ENCODE measurements at regions not wholly inside any gene's neighbourhood (a gene's known extent, or its start where the extent isn't known, plus 50 kb on each side); places are given as distances from the start of the nearest gene placed in this dataset.

DNA sequence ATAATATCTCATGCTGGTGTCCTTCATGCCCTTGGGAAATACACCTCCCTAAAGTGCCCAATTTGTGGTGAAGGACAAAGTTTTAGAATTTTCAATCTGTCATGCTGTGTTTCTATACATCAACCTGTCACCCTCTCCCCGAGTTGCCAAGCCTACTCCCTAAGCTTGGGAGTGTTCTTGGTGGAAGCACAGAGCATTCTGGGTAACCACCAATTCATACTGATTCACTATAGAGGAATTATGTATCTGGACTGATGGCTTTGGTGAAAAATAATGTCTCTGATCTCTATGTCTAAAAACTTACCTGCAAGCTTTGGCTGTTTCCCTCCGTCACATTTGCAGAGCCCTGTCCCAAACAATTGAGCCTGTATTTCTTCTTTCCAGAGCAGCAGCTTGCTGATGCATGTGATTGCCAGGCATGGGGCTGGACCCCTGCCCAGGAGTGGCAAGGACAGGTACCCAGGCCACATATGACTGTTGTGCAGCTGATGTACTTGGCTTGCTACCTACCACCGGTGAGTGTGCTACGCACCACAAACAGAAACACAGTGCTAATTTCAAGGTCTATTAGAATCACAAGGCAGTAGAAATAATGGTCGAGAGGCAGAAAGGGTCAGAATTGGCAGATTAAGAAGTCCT, 202.8 kb upstream of the CITED2 start:
- H3K4me1 Mint-ChIP-seq, result peaks cover 19% of the 10 kb centered on the region
- no peaks in the 10 kb centered on the region for H3K27me3 Mint-ChIP-seq
- DNase-seq (no peak), ATAC-seq (no peak)
- no peaks in the 10 kb centered on the region for H3K9me3 ChIP-seq (ENCODE audit: control insufficient read depth, low read length, poor library complexity, severe bottlenecking)
- no peak overlapping the region for H3K27ac Mint-ChIP-seq
- H3K36me3 Mint-ChIP-seq (ENCODE audit: low read depth), result no peaks in the 10 kb centered on the region
- no peak overlapping the region for H3K4me3 Mint-ChIP-seq

DNA sequence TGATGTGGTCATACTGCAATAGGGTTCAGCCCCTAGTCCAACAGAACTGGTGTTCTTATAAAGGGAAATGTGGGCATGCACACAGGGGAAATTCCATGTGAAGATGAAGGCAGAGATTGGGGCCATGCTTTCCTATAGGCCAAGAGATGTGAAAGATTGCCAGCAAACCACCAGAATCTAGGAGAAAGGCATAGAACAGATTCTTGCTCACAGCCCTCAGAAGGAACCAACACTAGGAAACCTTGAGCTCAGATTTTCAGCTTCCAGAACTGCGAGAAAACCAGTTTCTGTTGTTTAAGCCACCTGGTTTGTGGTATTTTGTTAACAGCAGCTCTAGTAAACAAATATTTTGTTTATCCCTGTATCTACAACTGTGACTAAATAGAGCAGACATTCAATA, 197.6 kb upstream of the CITED2 start:
- no peak overlapping the region for H3K4me3 Mint-ChIP-seq
- DNase-seq (no peak), ATAC-seq (no peak)
- no peaks in the 10 kb centered on the region for H3K27me3 Mint-ChIP-seq
- H3K27ac Mint-ChIP-seq, result no peak overlapping the region
- H3K36me3 Mint-ChIP-seq (ENCODE audit: low read depth), result no peaks in the 10 kb centered on the region
- H3K4me1 Mint-ChIP-seq, result peaks cover 2% of the 10 kb centered on the region
- no peaks in the 10 kb centered on the region for H3K9me3 ChIP-seq (ENCODE audit: control insufficient read depth, low read length, poor library complexity, severe bottlenecking)

DNA sequence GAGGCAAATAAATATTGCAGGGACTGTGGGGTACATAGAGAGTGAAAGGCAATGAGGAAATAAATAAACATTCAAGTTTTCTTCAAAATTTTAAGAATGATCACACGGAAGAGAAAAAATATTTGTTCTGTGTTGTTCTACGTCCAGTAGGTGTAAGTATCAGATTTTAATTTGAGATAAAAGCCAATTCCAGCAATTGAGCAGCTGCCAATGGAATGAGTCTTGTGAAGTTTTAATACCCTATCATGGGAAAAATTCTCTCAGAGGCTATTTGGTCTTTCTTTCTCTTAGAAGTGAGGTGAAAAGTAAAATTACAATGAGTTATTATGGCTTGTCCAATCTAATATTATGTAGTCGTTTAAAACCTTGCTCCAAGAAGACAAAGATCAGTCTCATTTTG, 195.7 kb upstream of the CITED2 start:
- peaks cover 2% of the 10 kb centered on the region for H3K4me1 Mint-ChIP-seq
- H3K4me3 Mint-ChIP-seq, result no peak overlapping the region
- H3K27ac Mint-ChIP-seq, result no peak overlapping the region
- ATAC-seq, result no peak
- DNase-seq, result no peak
- H3K27me3 Mint-ChIP-seq, result no peaks in the 10 kb centered on the region
- H3K36me3 Mint-ChIP-seq (ENCODE audit: low read depth), result no peaks in the 10 kb centered on the region
- H3K9me3 ChIP-seq (ENCODE audit: control insufficient read depth, low read length, poor library complexity, severe bottlenecking), result no peaks in the 10 kb centered on the region

DNA sequence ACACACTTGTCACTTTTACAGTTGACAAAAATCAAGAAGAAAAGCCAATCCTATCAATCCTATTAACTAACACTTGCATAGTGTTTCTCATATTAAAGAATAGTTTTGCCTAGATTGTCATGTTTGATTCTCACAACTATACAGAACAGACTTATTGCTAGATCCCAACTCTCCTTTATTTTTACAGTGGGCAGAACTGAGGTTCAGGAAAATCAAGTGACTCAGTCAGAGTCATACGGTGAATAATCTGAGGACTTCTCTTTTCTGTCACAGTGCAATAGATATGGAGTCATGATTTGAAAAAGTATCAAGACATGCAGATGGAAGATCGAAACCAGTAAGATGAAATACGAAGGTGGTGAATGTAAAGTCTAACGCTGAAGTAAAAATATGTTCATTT, 195.1 kb upstream of the CITED2 start:
- Mint-ChIP-seq H3K4me1 (peaks cover 2% of the 10 kb centered on the region), H3K27ac (peak overlapping the region; percentile 27), H3K36me3 (ENCODE audit: low read depth) (no peaks in the 10 kb centered on the region), H3K27me3 (no peaks in the 10 kb centered on the region), H3K4me3 (no peak overlapping the region)
- H3K9me3 ChIP-seq (ENCODE audit: control insufficient read depth, low read length, poor library complexity, severe bottlenecking), result no peaks in the 10 kb centered on the region
- ATAC-seq (no peak), DNase-seq (no peak)

DNA sequence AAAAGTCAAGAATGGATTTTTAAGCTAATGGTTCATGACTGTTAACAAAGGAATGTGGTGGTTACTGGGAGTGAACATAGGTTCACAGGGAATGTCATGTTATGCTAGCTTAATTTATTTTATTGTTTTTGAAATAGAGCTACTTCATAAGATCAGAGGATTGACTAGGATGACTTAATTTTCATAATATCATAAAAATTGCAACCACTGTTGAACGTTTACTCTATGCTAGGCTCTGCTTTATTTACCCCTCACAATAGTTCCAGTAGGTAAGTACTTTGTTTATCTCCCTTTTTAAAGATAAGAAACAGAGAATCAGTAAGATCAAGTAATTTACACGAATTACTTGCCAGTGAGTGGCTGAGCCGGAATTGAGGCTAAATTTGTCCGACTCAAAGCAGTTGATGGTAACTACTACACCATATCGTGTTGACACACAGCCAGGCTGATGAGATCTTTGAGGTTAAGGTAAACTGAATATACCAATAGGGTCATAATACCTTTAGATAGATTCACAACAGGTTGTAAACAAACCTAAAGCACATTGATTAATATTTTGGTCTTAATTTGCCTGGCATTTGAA, 194.6 kb upstream of the CITED2 start:
- ATAC-seq (no peak), DNase-seq (no peak)
- peaks cover 2% of the 10 kb centered on the region for H3K4me1 Mint-ChIP-seq
- no peaks in the 10 kb centered on the region for H3K36me3 Mint-ChIP-seq (ENCODE audit: low read depth)
- no peaks in the 10 kb centered on the region for H3K9me3 ChIP-seq (ENCODE audit: control insufficient read depth, low read length, poor library complexity, severe bottlenecking)
- no peak overlapping the region for H3K4me3 Mint-ChIP-seq
- H3K27ac Mint-ChIP-seq, result peak overlapping the region; percentile 27
- no peaks in the 10 kb centered on the region for H3K27me3 Mint-ChIP-seq

DNA sequence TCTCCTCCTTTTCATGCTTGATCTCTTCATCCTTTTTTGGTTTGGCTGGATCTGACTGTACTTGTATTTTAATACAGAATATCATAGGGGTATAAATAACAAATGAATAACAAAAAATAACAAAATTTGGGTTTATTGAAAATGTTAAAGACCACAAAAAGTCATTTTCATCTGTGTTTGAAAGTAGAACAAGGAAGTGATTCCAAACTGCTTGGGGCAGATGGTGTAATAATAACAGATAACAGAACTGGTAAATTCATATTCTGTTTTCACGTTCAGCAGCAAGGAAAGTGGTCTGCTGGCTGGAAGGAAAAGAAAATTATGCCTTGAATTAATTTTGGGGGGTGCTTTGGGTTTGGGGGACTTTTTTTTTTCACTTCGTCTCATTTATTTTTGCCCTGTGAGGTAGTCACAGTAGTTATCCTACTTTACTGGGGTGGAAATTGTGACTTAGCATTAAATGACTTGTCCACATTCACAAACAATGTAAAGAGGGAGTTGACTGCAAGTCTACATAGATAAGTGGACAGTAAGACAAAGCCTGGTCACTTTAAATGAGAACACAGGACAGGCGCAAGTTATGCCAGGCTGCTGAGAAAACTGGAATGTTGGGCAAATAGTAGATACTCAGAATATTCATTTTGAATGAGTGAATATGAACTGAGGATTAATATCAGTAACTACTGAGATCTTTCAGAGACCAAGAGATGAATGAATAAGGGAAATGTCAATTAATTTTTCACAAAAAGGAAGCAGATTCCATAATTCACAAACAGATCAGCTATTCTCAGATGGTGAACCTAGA, 193.9 kb upstream of the CITED2 start:
- H3K4me3 Mint-ChIP-seq, result no peak overlapping the region
- ATAC-seq (no peak), DNase-seq (no peak)
- no peaks in the 10 kb centered on the region for H3K27me3 Mint-ChIP-seq
- H3K4me1 Mint-ChIP-seq, result peaks cover 2% of the 10 kb centered on the region
- H3K9me3 ChIP-seq (ENCODE audit: control insufficient read depth, low read length, poor library complexity, severe bottlenecking), result no peaks in the 10 kb centered on the region
- H3K36me3 Mint-ChIP-seq (ENCODE audit: low read depth), result no peaks in the 10 kb centered on the region
- no peak overlapping the region for H3K27ac Mint-ChIP-seq

DNA sequence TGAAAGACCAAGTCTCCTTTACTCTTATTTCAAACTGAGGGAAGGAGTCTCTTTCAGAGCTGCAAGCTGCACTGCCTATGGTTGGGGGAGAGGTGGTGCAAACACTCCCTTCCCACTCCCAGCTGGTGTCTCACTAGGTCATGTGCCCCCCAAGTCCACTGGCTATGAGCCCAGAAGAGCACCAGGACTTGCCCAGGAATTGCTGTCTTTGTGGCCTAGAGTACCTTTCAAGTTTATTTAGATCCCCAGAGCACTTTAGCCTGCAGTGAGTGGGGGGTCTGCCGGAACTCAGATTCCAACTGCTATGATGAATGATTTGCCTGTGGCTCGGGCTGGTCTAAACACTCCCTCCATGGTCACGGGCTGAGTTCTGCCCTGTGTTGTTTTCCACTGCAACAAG, 192.6 kb upstream of the CITED2 start:
- Mint-ChIP-seq H3K4me3 (no peak overlapping the region), H3K27me3 (no peaks in the 10 kb centered on the region), H3K36me3 (ENCODE audit: low read depth) (no peaks in the 10 kb centered on the region), H3K27ac (no peak overlapping the region), H3K4me1 (peaks cover 2% of the 10 kb centered on the region)
- no peak for DNase-seq
- no peak for ATAC-seq
- no peaks in the 10 kb centered on the region for H3K9me3 ChIP-seq (ENCODE audit: control insufficient read depth, low read length, poor library complexity, severe bottlenecking)

DNA sequence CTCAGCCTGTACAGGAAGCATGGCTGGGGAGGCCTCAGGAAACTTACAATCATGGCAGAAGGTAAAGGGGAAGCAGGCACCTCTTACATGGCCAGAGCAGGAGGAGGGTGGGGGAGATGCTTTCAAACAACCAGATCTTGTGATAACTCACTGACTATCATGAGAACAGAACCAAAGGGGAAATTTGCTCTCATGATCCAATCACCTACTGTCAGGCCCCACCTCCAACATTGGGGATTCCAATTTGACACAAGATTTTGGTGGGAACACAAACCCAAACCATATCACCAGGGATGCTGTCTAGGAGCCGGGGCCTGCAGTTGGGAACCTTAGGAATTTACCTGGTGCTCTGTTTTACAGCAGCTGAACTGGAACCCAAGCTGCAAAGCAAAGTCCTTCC, 191.1 kb upstream of the CITED2 start:
- H3K9me3 ChIP-seq (ENCODE audit: control insufficient read depth, low read length, poor library complexity, severe bottlenecking), result no peaks in the 10 kb centered on the region
- ATAC-seq (no peak), DNase-seq (no peak)
- H3K4me1 Mint-ChIP-seq, result peaks cover 2% of the 10 kb centered on the region
- no peaks in the 10 kb centered on the region for H3K36me3 Mint-ChIP-seq (ENCODE audit: low read depth)
- H3K27me3 Mint-ChIP-seq, result no peaks in the 10 kb centered on the region
- no peak overlapping the region for H3K27ac Mint-ChIP-seq
- H3K4me3 Mint-ChIP-seq, result no peak overlapping the region

DNA sequence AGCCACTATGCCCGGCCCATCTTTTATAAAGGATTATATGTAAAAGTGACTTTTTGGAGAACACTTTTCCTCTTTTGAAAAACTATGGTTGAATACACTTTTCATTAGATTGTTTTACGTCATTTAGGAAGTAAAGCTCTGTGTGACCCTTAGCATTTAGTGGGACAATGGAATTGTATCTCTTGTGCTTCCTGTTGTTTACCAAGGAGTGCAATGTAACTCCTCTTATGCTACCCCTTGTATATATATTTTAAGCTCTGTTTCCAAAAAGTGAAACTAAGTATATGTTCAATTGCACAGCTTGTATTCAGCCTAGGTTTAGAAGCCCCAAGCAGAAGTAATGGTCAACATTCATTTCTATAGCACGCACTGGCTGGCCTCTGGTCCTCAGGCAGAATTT, 183.1 kb upstream of the CITED2 start:
- Mint-ChIP-seq H3K27ac (no peak overlapping the region), H3K27me3 (no peaks in the 10 kb centered on the region), H3K36me3 (ENCODE audit: low read depth) (peaks cover 2% of the 10 kb centered on the region), H3K4me3 (no peak overlapping the region), H3K4me1 (no peaks in the 10 kb centered on the region)
- DNase-seq (no peak), ATAC-seq (no peak)
- H3K9me3 ChIP-seq (ENCODE audit: control insufficient read depth, low read length, poor library complexity, severe bottlenecking), result no peaks in the 10 kb centered on the region

DNA sequence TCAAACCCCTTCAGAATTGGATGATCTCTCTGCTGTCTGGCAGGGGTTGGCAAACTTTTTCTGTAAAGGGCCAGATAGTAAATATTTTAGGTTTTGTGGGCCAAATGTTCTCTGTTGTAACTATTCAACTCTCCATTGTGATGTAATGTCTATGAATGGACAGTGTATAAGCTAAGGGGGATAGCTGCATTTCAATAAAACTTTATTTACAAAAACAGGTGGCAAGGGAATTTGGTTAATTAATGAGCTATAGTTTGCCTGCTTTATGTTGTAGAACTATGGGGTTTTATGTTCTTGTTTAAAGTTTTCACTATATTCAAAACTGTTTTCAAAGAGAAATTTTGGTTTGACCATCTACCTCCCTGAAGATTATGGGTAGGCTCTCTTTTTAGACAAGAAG, 182.1 kb upstream of the CITED2 start:
- Mint-ChIP-seq H3K4me1 (no peaks in the 10 kb centered on the region), H3K27ac (no peak overlapping the region)
- no peak for ATAC-seq

DNA sequence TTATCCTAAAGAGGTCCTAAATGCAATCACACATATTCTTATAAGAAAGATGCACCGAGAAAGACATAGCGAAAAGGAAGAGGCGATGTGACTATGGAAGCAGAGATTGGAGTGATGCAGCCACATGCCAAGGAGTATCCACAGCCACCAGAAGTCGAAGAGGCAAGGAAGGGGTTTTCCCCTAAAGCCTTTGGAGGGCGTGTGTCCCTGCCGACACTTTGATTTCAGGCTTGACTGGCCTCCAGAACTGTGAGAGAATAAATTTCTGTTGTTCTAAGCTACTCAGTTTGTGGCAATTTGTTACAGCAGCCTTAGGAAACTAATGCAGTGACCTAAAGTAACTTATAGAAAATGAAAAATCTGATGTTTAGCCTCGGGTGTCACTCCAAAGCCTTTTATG, 179.5 kb upstream of the CITED2 start:
- H3K27ac Mint-ChIP-seq, result no peak overlapping the region
- ATAC-seq, result no peak
- H3K4me3 Mint-ChIP-seq, result no peak overlapping the region
- no peaks in the 10 kb centered on the region for H3K27me3 Mint-ChIP-seq
- H3K36me3 Mint-ChIP-seq (ENCODE audit: low read depth), result no peaks in the 10 kb centered on the region
- H3K9me3 ChIP-seq (ENCODE audit: control insufficient read depth, low read length, poor library complexity, severe bottlenecking), result no peaks in the 10 kb centered on the region
- no peak for DNase-seq
- no peaks in the 10 kb centered on the region for H3K4me1 Mint-ChIP-seq

More for the DNA sequence above, 182.1 kb upstream of the CITED2 start:
- H3K9me3 ChIP-seq (ENCODE audit: control insufficient read depth, low read length, poor library complexity, severe bottlenecking), result no peaks in the 10 kb centered on the region
- H3K36me3 Mint-ChIP-seq (ENCODE audit: low read depth), result peaks cover 2% of the 10 kb centered on the region
- no peak overlapping the region for H3K4me3 Mint-ChIP-seq
- no peaks in the 10 kb centered on the region for H3K27me3 Mint-ChIP-seq
- DNase-seq, result no peak

DNA sequence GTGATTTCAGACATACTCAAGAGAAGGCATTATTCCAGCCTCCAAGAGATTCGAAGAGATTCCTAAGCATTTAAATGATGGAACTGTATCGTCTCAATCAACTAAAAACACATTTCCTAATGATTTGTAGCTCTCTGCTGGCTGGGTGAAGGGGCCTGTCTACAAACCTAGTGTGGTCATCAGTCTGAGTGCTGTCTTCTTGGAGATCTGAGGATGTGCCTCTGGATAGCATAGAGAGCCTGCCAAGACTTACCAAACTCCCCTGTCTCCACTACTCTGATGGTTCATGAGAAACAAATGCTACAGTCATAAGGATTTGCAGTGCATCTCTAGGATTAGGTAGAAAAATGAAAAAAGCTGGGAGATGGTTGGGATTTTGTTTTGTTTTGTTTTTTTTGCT, 176.9 kb upstream of the CITED2 start:
- Mint-ChIP-seq H3K27me3 (no peaks in the 10 kb centered on the region), H3K4me1 (peaks cover under 1% of the 10 kb centered on the region), H3K27ac (no peak overlapping the region), H3K36me3 (ENCODE audit: low read depth) (no peaks in the 10 kb centered on the region), H3K4me3 (no peak overlapping the region)
- no peak for DNase-seq
- no peaks in the 10 kb centered on the region for H3K9me3 ChIP-seq (ENCODE audit: control insufficient read depth, low read length, poor library complexity, severe bottlenecking)
- ATAC-seq, result no peak

DNA sequence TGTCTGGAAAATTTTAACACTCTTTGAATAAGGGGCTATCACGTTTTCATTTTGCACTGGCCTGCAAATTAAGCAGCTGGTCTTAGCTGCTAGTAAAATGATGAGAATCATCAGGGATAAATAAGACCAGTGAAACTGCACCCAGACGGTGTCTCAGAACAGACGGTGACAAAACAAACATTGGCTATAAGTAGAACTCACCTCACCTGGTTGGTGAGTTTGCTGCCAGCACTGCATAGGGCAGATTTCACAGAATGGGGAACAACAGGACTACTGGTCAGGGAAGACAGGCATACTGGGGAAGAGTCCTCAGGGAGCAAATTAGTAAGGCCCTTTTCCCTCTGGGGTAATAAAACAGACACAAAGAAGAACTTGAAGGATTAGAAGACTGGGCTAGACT, 175.9 kb upstream of the CITED2 start:
- Mint-ChIP-seq H3K27me3 (no peaks in the 10 kb centered on the region), H3K4me3 (no peak overlapping the region), H3K4me1 (peaks cover 8% of the 10 kb centered on the region), H3K27ac (no peak overlapping the region), H3K36me3 (ENCODE audit: low read depth) (no peaks in the 10 kb centered on the region)
- ATAC-seq (no peak), DNase-seq (no peak)
- no peaks in the 10 kb centered on the region for H3K9me3 ChIP-seq (ENCODE audit: control insufficient read depth, low read length, poor library complexity, severe bottlenecking)

Measured in T-helper 17 cell (primary cell).